AG09319 (cell line): ENCODE measurements at regions not wholly inside any gene's neighbourhood (a gene's known extent, or its start where the extent isn't known, plus 50 kb on each side); places are given as distances from the start of the nearest gene placed in this dataset.
"Not testable (repeated sequence)": the region's sequence is repeated elsewhere in the genome, so short reads cannot be mapped to it uniquely, and the experiment has no call there.

Source experiments
- DNase-seq: peaks from one replicate; pipeline ENCODE4 v3.0.0-alpha.2; 2010; ENCODE audit warnings: low read depth; ENCODE audit errors: extremely low read depth
- TF ChIP-seq, protein P1 (sequence below): IDR thresholded peaks from 2 replicates; pipeline ENCODE4 v1.5.1; 2011; ENCODE audit warnings: low read depth, mild to moderate bottlenecking, inconsistent platforms, low read length, moderate library complexity

DNA sequence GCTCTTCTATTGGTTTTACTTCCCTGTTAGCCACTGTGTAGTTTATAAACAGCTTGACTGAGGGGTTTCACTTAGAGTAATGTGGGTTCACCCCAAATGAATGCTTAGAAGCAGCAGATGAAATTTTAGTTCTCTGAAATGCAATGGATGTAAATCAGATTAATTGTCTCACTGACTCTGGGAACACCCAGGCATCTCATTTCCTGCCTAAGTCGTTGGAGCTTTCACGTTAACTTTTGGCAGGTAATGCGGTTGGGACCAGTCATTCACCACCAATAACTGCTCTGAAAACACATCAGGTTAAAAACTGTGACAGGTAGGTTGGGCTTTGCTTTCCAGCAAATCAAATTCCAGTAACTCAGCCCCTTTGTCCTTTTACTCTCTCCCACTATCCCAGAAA lies 775.4 kb downstream of the NTRK3 start:
- TF ChIP-seq, protein P1, sequence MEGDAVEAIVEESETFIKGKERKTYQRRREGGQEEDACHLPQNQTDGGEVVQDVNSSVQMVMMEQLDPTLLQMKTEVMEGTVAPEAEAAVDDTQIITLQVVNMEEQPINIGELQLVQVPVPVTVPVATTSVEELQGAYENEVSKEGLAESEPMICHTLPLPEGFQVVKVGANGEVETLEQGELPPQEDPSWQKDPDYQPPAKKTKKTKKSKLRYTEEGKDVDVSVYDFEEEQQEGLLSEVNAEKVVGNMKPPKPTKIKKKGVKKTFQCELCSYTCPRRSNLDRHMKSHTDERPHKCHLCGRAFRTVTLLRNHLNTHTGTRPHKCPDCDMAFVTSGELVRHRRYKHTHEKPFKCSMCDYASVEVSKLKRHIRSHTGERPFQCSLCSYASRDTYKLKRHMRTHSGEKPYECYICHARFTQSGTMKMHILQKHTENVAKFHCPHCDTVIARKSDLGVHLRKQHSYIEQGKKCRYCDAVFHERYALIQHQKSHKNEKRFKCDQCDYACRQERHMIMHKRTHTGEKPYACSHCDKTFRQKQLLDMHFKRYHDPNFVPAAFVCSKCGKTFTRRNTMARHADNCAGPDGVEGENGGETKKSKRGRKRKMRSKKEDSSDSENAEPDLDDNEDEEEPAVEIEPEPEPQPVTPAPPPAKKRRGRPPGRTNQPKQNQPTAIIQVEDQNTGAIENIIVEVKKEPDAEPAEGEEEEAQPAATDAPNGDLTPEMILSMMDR, result no peak
- DNase-seq, result no peak

DNA sequence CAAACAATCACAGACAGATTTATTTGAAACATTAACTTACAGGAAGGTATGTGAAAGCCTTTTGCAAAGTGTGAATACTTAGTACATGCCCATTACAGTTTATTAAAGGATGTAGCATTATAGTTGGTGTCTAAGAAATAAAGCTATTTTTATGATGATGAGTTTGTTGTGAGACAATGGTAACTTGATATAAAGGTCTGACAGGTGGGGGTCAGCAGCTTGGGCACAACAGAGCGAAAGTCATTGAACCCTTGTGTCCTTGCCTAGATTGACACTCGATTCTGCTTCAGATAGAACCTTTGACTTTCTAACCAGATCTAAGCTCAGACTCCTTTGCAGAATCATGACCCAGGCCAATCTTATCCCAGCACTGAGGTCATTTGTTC lies 777.9 kb downstream of the NTRK3 start:
- DNase-seq, result no peak
- TF ChIP-seq, protein P1, result no peak

GRCh38 chr15:87477737-87478686 lies 778.5 kb downstream of the NTRK3 start:
- no peak for DNase-seq

GRCh38 chr15:87477026-87477425 lies 779.5 kb downstream of the NTRK3 start:
- no peak for DNase-seq
- TF ChIP-seq, protein P1, result no peak

More at GRCh38 chr15:87477737-87478686, 778.5 kb downstream of the NTRK3 start:
- TF ChIP-seq, protein P1, result no peak

- TF ChIP-seq, protein P1, result no peak
- no peak for DNase-seq
These were observed 785.6 kb downstream of the NTRK3 start for GRCh38 chr15:87470923-87471322.

- DNase-seq, result not testable (repeated sequence)
These were observed 792.6 kb downstream of the NTRK3 start for GRCh38 chr15:87463956-87464355.

- TF ChIP-seq, protein P1, result no peak
- no peak for DNase-seq
These were observed 794.9 kb downstream of the NTRK3 start for GRCh38 chr15:87461631-87462030.
